SU-DHL-6 (cell line): ENCODE measurements at regions not wholly inside any gene's neighbourhood (a gene's known extent, or its start where the extent isn't known, plus 50 kb on each side); places are given as distances from the start of the nearest gene placed in this dataset.

Source experiments
- H2AFZ ChIP-seq: fragments of 200-600 bp; sonication (generic); 2 replicates; pipeline ENCODE4 v1.6.1; 2014; ENCODE audit warnings: low read depth, mild to moderate bottlenecking, moderate library complexity, mixed read lengths, antibody characterized with exemption, low read length; ENCODE audit not compliant: severe bottlenecking
- H3F3A ChIP-seq: fragments of 200-600 bp; shearing (Covaris generic); 2 replicates; pipeline ENCODE4 v1.6.0; 2016; ENCODE audit warnings: antibody characterized with exemption, mild to moderate bottlenecking; ENCODE audit not compliant: insufficient read depth
- H3K27ac ChIP-seq: fragments of 200-600 bp; sonication (generic); 2 replicates; pipeline ENCODE4 v1.5.1; 2016; ENCODE audit warnings: low read depth, mild to moderate bottlenecking, low read length, moderate library complexity, mixed read lengths
- H3K27me3 ChIP-seq: fragments of 200-600 bp; sonication (generic), shearing (Covaris generic); 2 replicates; pipeline ENCODE4 v1.6.0; 2014; ENCODE audit warnings: mild to moderate bottlenecking, low read length
- H3K36me3 ChIP-seq: fragments of 200-600 bp; sonication (generic); 2 replicates; pipeline ENCODE4 v1.6.1; 2014; ENCODE audit warnings: mild to moderate bottlenecking, low read length, mixed read lengths
- H3K4me2 ChIP-seq: fragments of 300-600, 200-600 bp; shearing (Covaris generic), sonication (generic); 2 replicates; pipeline ENCODE4 v1.6.0; 2014; ENCODE audit warnings: low read length, low read depth, mild to moderate bottlenecking; ENCODE audit not compliant: poor library complexity, severe bottlenecking
- H3K4me3 ChIP-seq: fragments of 200-600 bp; sonication (generic); 2 replicates; pipeline ENCODE4 v1.5.1; 2014; ENCODE audit warnings: antibody characterized with exemption, low read length, mild to moderate bottlenecking, mixed read lengths; ENCODE audit not compliant: insufficient read depth, poor library complexity, severe bottlenecking
- H3K79me2 ChIP-seq: fragments of 200-600 bp; sonication (generic); 2 replicates; pipeline ENCODE4 v1.6.1; 2014; ENCODE audit warnings: mild to moderate bottlenecking, low read length, moderate library complexity; ENCODE audit not compliant: insufficient read depth
- H3K9ac ChIP-seq: fragments of 200-600 bp; sonication (generic); 2 replicates; pipeline ENCODE4 v1.7.0; 2014; ENCODE audit warnings: mild to moderate bottlenecking, low read length
- H3K9me2 ChIP-seq: fragments of 200-600 bp; sonication (generic); replicated peaks from 2 replicates; pipeline ENCODE4 v1.6.1; 2014; ENCODE audit warnings: low read length; ENCODE audit not compliant: insufficient read depth
- H3K9me3 ChIP-seq: fragments of 200-600 bp; sonication (generic); 2 replicates; pipeline ENCODE4 v1.6.1; 2014; ENCODE audit warnings: low read length, mixed read lengths; ENCODE audit not compliant: insufficient read depth
- H4K20me1 ChIP-seq: fragments of 200-600 bp; sonication (generic); 2 replicates; pipeline ENCODE4 v1.6.1; 2014; ENCODE audit warnings: low read depth, mild to moderate bottlenecking, antibody characterized with exemption, low read length, moderate library complexity, mixed read lengths
- CTCF ChIP-seq: fragments of 200-600 bp; sonication (generic); IDR thresholded peaks from one replicate; pipeline ENCODE4 v1.5.1; 2017; ENCODE audit warnings: antibody characterized with exemption, mild to moderate bottlenecking, low read length, moderate library complexity; ENCODE audit not compliant: insufficient read depth, poor library complexity, severe bottlenecking
- EZH2phosphoT487 ChIP-seq: fragments of 200-600 bp; sonication (generic), shearing (Covaris generic); conservative IDR thresholded peaks from 2 replicates; pipeline ENCODE4 v1.6.1; 2018; ENCODE audit warnings: mild to moderate bottlenecking, antibody characterized with exemption, low read length, moderate library complexity, mixed read lengths

- Histone ChIP-seq H3K27me3 (no peaks in the 10 kb centered on the region), H3K9me2 (no peaks in the 10 kb centered on the region), H3K9ac (no peak overlapping the region), H3K36me3 (no peaks in the 10 kb centered on the region), H3K27ac (no peak overlapping the region), H3F3A (no peaks in the 10 kb centered on the region; the same call in 1 of the 2 replicates), H2AFZ (no peak overlapping the region), H4K20me1 (no peaks in the 10 kb centered on the region), H3K4me2 (no peak overlapping the region), H3K4me3 (no peak overlapping the region), H3K79me2 (no peaks in the 10 kb centered on the region), H3K9me3 (no peaks in the 10 kb centered on the region)
- TF ChIP-seq EZH2phosphoT487 (no peak), CTCF (no peak)
Measured at GRCh38 chr17:33671491-33671890, 378.4 kb upstream of the ASIC2 start.

- no peaks in the 10 kb centered on the region for H3K9me2 ChIP-seq
- H3K9ac ChIP-seq, result no peak overlapping the region
- H3K4me3 ChIP-seq, result no peak overlapping the region
- no peaks in the 10 kb centered on the region for H3F3A ChIP-seq
- H4K20me1 ChIP-seq, result no peaks in the 10 kb centered on the region
- no peaks in the 10 kb centered on the region for H3K9me3 ChIP-seq
- no peaks in the 10 kb centered on the region for H3K79me2 ChIP-seq
- no peak overlapping the region for H3K4me2 ChIP-seq
- H3K27ac ChIP-seq, result no peak overlapping the region
- peak; percentile 57 for TF ChIP-seq CTCF
- TF ChIP-seq EZH2phosphoT487, result no peak
- no peaks in the 10 kb centered on the region for H3K27me3 ChIP-seq
- H2AFZ ChIP-seq, result no peak overlapping the region
- H3K36me3 ChIP-seq, result no peaks in the 10 kb centered on the region
Measured at GRCh38 chr17:33674685-33675084, 381.6 kb upstream of the ASIC2 start.

- no peak overlapping the region for H2AFZ ChIP-seq
Measured at GRCh38 chr17:33676444-33676843, 383.3 kb upstream of the ASIC2 start.

More at GRCh38 chr17:33676444-33676843, 383.3 kb upstream of the ASIC2 start:
- Histone ChIP-seq H3K36me3 (no peaks in the 10 kb centered on the region), H3K4me2 (no peak overlapping the region), H3F3A (no peaks in the 10 kb centered on the region), H3K27me3 (no peaks in the 10 kb centered on the region), H3K79me2 (no peaks in the 10 kb centered on the region), H3K9me3 (no peaks in the 10 kb centered on the region), H4K20me1 (no peaks in the 10 kb centered on the region), H3K27ac (no peak overlapping the region), H3K9me2 (no peaks in the 10 kb centered on the region), H3K9ac (no peak overlapping the region), H3K4me3 (no peak overlapping the region)
- TF ChIP-seq EZH2phosphoT487 (no peak), CTCF (no peak)
